ENCODE measurements at regions not wholly inside any gene's neighbourhood (a gene's known extent, or its start where the extent isn't known, plus 50 kb on each side); places are given as distances from the start of the nearest gene placed in this dataset.

DNA sequence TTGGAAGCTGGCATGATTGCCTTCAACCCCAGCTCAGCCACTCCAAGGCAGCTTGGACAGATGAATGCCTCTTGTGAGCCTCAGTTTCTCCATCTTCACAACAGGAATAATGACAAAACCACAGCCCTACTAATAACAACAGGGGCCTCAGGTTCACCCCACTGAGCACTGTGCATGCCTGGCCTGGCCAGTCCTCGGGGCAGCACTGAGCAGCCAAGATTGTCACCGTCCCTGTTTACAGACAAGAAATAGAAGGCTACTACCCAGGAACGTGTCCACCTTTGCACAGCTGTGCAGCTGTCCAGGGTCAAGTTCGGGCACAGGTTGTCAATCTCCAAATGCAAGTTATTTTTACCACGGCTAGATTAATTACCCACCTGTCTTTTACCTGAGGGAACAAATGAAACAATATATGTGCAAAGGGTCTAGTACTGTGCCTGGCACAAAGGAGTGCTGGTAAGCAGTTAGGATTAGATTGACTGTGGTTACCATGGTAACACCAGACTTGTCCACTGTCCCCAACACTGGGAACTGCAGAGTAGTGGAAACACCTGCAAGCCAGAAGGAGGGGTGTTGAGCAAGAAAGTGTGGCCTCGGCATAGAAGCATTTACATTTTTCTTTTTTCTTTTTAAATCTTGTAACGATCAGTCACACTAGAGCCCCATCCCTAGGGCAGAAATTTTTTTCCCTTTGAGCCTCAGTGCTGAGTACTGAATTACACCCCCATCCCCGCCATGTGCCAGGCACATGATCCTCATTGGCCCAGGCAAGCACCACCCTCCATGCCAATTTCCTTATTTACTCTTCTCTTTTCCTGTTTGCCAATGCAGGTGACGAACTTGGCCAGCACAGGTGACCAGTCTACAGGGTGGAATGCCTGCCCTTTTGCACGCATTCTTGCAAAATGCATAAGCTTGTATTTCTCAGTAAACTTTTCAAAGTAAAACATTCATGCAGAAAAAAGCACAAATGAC, 66.3 kb upstream of the SLC6A6 start:
- DNase-seq (ENCODE audit: low spot score), result peak; percentile 80

DNA sequence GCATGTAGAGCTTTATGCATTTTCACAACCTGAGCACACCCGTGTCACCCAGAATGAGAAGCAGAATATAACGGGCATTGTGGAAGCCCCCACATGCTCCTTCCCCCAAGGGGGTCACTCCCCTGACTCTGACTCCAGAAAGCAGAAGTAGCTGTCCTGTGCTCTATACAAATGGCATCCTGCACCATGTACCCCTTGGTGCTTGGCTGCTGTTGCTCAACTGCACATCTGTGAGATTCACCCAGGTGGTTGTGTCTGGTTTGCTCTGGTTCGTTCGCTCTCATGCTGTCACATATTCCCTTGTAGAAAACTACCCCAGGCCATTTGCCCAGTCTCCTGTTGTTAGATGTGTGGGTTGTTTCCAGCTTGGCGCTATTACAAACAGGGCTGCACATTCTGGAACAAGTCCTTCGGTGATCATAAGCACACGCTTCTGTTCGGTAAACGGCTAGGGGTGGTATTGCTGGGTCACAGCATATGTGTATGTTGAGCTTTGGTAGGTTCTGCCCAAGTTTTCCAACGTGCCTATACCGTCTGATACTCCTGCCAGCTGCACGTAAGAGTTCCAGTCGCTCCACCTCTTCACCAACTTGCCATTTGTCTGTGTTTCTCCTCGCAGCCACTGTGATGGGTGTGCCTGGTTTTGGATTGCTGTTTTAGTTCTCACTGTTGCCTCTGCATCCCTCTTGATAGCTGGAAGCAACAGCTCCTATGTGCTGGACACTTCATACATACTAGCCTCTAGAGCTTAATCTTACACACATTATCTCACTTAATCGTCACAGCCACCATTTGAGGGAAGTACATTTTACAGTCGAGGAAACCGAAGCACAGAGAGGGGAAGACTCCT, 65.4 kb upstream of the SLC6A6 start:
- no peak for DNase-seq (ENCODE audit: low spot score)

DNA sequence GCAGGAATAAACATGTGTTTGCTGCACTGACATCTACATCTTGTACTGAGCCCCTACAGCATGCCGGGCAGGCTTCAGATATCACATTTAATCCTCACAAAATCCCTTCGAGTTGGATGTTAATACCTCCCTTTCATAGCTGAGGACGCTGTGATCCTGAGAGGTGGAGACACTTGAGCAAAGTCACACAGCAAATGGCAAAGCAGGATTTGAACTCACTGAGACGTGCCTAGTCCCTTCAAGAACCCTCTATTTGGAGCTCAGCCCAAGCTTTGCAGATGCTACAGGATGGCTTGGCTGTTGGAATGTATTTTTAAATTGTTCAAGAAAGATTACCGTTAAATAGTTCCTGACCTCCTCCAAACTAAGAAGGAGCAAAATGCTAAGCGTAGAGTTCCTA, 64.6 kb upstream of the SLC6A6 start:
- no peak for DNase-seq (ENCODE audit: low spot score)

DNA sequence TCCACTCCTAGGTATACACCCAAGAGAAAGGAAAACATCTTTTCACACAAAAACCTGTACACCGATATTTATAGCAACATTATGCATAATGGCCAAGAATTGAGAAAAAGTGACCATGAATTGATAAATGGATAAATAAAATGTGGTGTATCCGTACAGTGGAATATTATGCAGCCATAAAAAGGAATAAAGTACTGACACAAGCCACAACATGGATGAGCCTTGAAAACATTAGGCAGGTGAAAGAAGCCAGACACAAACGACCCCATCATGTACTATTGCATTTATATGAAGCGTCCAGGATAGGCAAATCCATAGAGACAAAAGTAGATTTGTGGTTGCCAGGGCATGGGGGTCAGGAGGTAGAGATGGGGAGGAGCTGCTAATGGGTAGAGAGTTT, 64.2 kb upstream of the SLC6A6 start:
- no peak for DNase-seq (ENCODE audit: low spot score)

DNA sequence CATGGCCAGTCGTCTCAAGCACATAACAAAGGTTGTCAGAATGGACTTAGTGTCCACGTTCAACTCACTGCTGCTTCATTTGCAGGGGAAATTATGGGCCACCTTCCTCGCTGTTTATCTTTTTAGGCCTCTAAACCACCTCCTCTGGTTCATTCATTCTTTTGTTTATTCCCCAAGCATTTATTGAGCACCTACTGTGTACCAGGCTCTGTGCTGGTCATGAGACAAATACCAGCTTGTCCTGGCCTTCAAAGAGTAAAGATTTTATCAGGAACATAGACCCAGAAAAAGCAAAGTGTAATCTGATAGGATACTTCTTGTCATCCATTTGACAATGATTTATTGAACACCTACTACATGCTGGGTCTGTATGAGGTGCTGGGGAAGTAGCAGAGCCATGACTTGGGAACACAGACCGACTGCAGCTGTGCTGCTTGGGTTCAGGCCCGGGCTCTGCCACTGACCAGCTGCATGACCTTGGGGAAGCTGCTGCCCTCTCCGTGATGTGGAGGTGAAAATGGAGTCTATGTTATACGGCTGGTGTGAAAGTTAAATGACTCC, 63.4 kb upstream of the SLC6A6 start:
- DNase-seq (ENCODE audit: low spot score), result no peak

DNA sequence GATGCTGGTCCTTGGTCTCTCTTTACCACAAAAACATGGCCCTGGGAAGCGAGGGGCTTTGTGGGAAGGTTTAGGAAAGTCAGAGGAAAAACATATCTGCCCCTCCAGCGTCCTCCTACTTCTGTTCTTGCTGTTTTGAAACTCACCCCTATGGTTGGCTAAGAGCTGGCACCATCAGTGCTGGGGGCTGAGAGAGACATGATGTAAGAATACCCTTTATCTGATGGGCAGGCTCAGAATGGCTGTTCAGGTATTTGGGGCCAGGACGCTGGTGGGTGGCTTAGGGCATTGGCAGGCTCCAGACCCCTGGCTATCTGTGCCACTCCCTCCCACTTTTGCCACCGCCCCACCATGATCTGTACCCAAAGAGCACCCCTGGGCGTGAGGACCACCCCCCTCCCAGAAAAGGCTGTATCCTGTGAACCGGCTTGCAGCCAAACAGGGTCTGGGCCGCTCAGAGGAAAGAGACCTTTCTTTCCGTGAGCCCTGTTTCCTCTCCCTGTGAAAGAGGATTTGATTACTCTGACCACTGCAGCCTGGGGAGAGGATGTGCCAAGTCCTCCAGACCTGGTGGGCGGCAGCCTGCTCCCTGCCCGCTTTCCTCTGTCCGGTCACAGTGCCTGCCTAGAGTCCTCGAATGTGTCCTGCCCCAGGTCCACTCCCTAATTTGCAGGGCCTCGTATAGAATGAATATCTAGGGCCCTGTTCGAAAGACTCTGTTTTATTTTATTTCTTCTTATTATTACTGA, 61.3 kb upstream of the SLC6A6 start:
- DNase-seq (ENCODE audit: low spot score), result no peak

DNA sequence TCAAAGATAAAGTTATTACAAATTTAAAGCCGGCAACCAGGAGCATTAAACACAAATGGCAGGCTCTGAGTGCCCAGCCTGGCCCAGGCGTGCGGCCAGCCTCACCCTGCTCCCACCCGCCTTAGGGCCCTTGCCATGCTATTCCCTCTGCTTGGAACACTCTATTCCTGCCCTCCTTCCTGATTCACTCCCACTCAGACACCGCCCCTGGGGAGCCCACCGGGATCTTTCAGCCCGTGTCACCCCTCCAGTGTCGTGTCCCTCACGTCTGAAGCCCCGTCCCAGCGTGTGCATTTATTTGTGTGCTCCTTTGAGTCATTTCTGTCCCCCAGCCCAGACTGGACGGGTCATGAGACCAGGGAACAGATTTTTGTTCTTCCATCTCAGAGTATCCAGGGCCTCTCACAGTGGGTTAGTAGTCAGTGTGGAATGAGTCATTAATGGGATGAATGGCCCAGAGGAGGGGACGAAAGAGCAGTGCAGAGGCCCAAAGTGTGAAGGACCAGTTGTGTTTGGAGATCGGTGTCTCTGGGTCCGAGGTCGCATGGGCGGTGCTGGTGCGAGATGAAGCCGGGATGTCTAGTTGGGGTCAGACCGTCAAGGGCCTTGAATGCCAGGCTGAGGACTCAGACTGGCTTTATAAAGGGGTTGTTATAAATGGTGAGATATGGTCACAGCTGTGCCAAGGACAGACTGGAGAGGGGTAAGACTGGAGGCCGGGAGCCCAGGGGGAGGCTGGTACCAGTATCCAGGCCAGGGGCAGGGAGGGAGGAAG, 58.9 kb upstream of the SLC6A6 start:
- DNase-seq (ENCODE audit: low spot score), result no peak

DNA sequence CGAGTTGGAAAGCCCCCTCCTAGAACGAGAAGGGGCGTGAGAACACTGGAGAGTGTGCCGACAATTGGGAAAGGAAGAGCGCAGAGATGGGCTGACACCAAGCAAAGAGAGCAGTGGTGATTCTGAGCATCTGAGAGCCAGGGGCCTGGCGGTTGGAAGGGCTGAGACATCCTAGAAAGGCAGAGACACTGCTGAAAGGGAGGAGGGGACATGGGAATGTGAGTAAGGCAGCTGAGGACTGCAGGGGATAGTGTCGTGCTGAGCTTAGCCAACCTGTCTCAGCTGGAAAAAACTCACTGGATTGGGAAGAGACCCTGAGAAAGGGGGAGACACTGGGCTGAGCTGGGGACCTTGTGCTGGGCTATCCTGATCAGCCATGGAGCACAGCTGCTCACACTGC, 58.1 kb upstream of the SLC6A6 start:
- no peak for DNase-seq (ENCODE audit: low spot score)

DNA sequence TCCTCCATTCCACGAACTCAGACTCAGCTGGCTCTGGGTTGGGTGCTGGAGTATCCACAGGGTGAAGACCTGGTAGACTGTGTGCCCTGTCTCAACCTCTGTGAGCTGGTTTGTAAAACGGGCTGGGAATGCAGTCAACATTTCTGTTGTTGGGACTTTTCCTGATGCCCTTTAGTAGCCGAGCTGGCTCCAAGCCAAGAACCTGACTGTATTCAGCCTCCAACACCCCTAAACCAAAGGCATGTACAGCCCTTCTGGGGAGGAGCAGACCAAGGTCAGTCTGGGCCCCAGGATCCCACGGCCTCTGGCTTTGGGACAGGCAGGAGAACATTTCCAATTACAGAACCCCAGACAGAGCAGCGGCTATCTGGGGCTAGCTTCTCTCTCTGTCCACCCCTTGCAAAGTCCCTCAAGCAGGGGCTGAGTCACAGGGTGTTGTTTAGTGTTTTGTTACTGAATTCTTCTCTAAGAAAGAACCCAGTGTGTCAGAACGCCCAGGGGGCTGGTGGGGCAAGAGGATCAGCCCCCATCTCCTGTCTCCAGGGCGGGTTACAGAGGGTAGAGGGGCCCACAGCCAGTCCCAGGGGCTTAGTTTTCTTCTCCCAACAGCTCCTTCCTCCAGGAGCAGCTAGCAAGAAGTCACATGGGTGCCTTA, 56.8 kb upstream of the SLC6A6 start:
- DNase-seq (ENCODE audit: low spot score), result peak; percentile 29

DNA sequence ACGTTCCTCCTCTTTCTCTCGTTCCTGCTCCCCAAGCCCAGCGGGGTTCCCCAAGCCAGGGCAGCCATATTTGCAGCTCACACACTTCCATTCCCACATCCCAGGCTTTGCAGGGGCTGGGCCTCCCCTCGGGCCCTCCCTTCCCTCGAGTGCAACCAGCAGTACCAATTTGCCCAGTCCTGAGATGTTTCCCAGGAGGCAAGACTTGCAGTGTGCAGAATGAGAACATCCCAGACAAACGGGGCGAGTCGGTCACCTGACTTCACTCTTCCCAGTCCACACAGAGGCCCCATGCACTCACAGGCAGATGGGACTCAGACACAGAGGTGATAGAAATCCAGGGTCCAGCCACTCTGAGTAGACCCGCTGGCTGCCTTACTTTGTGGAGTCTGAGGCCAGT, 56.2 kb upstream of the SLC6A6 start:
- DNase-seq (ENCODE audit: low spot score), result no peak

DNA sequence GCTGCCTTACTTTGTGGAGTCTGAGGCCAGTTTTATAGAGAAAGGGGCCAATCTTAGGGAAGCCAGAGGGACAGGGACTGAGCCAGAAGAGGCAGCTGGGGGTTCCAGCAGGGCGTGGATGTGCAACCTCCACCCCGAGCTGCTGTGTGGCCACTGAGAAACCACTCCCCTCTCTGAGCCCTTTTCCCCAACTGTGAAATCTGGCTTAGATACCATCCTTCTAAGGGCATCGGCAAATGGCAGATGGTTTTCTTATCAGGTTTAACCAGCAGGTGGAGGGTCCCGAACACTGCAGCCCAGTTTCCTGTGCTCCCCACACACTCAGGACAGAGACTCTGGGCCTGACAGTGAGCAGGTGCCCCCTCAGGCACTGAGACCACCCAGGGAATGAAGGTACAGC, 55.8 kb upstream of the SLC6A6 start:
- no peak for DNase-seq (ENCODE audit: low spot score)

DNA sequence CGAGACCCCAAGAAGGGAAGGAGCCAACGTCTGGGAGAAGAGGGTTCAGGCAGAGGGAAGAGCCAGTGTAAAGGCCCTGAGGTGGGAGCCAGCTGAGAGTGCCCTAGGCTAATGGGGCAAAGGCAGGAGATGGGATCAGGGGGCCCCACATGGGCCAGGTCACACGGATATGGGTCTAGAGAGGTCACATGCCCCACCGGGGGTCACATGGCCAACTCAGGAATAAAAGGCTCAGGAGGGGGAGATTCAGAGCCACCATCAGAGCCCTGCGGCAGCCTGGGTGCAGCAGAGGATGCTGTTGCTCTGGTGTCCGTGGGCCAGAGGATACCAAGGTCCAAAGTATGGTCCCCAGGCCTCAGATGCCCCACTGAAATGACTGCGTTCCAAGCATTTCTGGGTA, 55.3 kb upstream of the SLC6A6 start:
- DNase-seq (ENCODE audit: low spot score), result no peak

DNA sequence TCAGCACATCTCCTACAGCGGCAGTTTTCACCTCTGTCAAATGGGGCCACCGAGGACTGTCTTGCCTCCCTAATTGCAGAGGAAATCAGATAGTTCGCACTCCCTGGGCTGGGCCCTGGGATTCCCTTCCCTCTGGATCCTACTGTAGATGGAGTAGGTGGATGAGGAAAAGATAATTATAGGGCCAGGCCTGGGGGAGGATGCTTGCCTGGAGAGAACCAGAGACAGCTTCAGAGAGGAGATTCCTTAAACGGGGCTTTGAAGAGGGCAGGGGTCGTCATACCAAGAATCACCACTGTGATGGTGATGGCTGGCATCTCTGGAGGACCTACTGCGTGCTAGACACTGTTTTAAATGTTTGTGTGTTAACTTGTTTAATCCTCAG, 50.8 kb upstream of the SLC6A6 start:
- DNase-seq (ENCODE audit: low spot score), result no peak

DNA sequence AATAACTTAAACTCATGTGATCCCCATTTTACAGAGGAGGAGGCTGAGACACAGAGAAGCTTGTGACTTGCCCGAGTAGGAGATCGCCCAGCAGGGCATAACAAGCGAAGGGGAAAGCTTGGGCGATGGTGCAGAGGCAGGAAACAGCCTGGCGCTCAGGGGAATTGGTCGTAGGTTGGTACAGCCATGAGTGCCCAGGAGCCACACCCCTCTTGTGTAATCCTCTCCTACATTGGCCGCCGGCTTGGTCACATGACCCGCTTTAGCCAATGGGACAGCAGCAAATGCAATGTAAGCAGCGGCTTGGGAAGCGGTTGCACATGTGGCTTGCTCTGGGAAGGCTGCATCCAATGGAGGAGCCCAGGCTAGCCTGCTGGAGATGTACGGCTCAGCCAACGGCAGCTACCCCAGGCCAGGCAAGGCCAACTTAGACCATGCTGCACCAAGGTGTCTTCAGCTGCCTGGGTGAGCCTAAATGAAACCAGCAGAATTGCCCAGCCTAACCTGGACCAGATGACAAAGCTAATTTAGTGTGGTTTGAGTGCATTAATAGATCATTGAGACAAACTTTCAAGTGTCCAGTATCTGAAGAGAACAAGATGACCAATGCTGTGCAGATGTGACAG, 50.3 kb upstream of the SLC6A6 start:
- DNase-seq (ENCODE audit: low spot score), result no peak

Measured in HT-29 (cell line).